ENCODE measurements at regions not wholly inside any gene's neighbourhood (a gene's known extent, or its start where the extent isn't known, plus 50 kb on each side); places are given as distances from the start of the nearest gene placed in this dataset.

DNA sequence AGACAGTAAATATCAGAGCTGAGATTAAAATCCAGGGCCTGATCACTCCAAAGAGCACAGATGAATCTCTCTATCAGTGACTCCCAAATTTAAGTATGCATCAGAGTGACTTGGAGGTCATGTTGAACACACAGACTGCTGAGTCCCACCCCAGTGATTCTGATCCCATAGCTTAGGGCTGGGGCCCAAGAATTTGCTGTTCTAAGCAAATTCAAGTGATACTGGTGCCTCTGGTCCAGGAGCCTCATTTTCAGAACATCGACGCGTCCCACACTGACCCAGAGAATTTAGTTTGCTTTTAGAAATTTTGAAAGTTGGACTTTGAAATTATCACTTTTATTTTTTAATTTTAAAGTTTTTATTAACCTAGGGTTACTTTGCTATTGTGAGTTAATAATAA is 72.7 kb upstream of the NETO1 start:
- DNase-seq = no peak

DNA sequence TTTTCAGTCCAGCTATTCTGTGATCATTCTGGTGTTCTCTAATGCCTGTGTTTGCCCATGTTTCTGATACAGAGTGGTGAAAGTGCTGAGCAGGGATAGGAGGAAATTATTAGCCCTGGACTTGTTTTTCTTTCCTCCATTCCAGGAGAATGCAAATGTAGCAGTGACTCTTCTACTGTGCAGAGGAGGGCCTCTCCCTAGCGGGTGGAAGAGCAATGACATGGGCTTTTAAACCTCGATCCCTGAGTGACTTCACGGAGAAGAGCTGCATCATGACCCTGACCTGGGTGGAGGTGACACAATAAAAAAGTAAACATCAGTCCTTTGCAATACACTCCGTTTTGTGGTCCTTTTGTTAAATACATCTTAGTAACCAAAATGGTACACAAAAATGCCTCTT is 68.0 kb upstream of the NETO1 start:
- no peak for DNase-seq

DNA sequence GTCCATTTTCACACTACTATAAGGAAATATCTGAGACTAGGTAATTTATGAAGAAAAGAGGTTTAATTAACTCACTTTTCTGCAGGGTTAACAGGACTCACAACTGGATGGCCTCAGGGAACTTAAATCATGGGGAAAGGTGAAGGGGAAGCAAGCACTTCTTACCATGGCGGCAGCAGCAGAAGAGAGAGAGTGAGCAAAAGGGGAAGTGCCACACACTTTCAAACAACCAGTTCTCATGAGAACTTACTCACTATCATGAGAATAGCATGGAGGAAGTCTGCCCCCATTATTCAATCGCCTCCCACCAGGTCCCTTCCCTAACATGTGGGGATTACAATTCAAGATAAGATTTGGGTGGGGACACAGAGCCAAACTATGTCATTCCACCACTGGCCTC is 55.1 kb upstream of the NETO1 start:
- DNase-seq = no peak
